IMR-90 (cell line): ENCODE measurements at regions not wholly inside any gene's neighbourhood (a gene's known extent, or its start where the extent isn't known, plus 50 kb on each side); places are given as distances from the start of the nearest gene placed in this dataset.

Experiments used
- ATAC-seq: fragments of 200-7000 bp; cut with Tn5 transposase; 2 replicates; pipeline ENCODE4 v1.9.1; 2020; ENCODE audit warnings: low read depth, mild to moderate bottlenecking, moderate library complexity
- BruUV-seq: library from RNA; stranded (reverse); fragments of 400-500 nt; replicated peaks from 2 replicates; lab custom pipeline; 2021; lab: Mats Ljungman, UMichigan
- CTCF ChIA-PET: fragments of 300-600 bp; formaldehyde crosslinking; extraction: SDS; loops from one replicate; lab custom pipeline; 2021; ENCODE audit warnings: antibody characterized with exemption; lab: Yijun Ruan, JAX
- POLR2A ChIA-PET: fragments of 300-600 bp; sonication (Branson Sonifier 250); formaldehyde crosslinking; loops from one replicate; lab custom pipeline; 2022; ENCODE audit warnings: antibody characterized with exemption; ENCODE audit not compliant: unreplicated experiment; lab: Charles Lee
- DNase-seq: peaks from one replicate; pipeline ENCODE4 v3.0.0; 2013
- H2AFZ ChIP-seq: replicated peaks from 2 replicates; pipeline ENCODE3; 2013; ENCODE audit warnings: low read length, mild to moderate bottlenecking; ENCODE audit not compliant: poor library complexity
- H2AK5ac ChIP-seq: 2 replicates; pipeline ENCODE4 v1.6.1; 2013; ENCODE audit warnings: low read depth, low read length, inconsistent platforms
- H2AK9ac ChIP-seq: replicated peaks from 2 replicates; pipeline ENCODE3; 2013; ENCODE audit warnings: mild to moderate bottlenecking, low read depth, low read length, moderate library complexity; ENCODE audit not compliant: poor library complexity
- H2BK120ac ChIP-seq: 2 replicates; pipeline ENCODE4 v1.6.1; 2013; ENCODE audit warnings: low read depth, low read length, inconsistent platforms
- H2BK15ac ChIP-seq: 3 replicates; pipeline ENCODE4 v1.6.1; 2013; ENCODE audit warnings: low read depth, low read length, inconsistent platforms
- H2BK20ac ChIP-seq: 2 replicates; pipeline ENCODE4 v1.6.1; 2013; ENCODE audit warnings: low read depth, mild to moderate bottlenecking, inconsistent platforms, low read length, moderate library complexity
- H2BK5ac ChIP-seq: 2 replicates; pipeline ENCODE4 v1.6.1; 2013; ENCODE audit warnings: mild to moderate bottlenecking, low read depth, low read length, inconsistent platforms; ENCODE audit not compliant: poor library complexity, severe bottlenecking
- H3K14ac ChIP-seq: replicated peaks from 2 replicates; pipeline ENCODE4 v1.6.1; 2013; ENCODE audit warnings: low read depth, low read length, inconsistent platforms
- H3K18ac ChIP-seq: 2 replicates; pipeline ENCODE4 v1.6.1; 2013; ENCODE audit warnings: low read depth, low read length, control low read depth
- H3K23ac ChIP-seq: 2 replicates; pipeline ENCODE4 v1.6.1; 2013; ENCODE audit warnings: low read depth, low read length, inconsistent platforms
- H3K27ac ChIP-seq: 2 replicates; pipeline ENCODE4 v1.5.1; 2013; ENCODE audit warnings: mild to moderate bottlenecking, control low read depth, low read length; ENCODE audit not compliant: insufficient read depth
- H3K27me3 ChIP-seq: 2 replicates; pipeline ENCODE4 v1.6.1; 2013; ENCODE audit warnings: low read length; ENCODE audit not compliant: control insufficient read depth, insufficient read depth
- H3K36me3 ChIP-seq: 2 replicates; pipeline ENCODE4 v1.6.1; 2013; ENCODE audit warnings: low read length, mixed read lengths; ENCODE audit not compliant: control insufficient read depth, insufficient read depth
- H3K4ac ChIP-seq: 2 replicates; pipeline ENCODE4 v1.6.1; 2013; ENCODE audit warnings: low read depth, low read length, inconsistent platforms
- H3K4me1 ChIP-seq: 2 replicates; pipeline ENCODE4 v1.6.1; 2013; ENCODE audit warnings: low read length, mixed read lengths; ENCODE audit not compliant: control insufficient read depth, insufficient read depth
- H3K4me2 ChIP-seq: 2 replicates; pipeline ENCODE4 v1.6.1; 2013; ENCODE audit warnings: low read depth, mild to moderate bottlenecking, control low read depth, low read length, moderate library complexity
- H3K4me3 ChIP-seq: 2 replicates; pipeline ENCODE4 v1.5.1; 2013; ENCODE audit warnings: low read depth, mild to moderate bottlenecking, control low read depth, low read length, moderate library complexity; ENCODE audit not compliant: insufficient read depth
- H3K56ac ChIP-seq: 2 replicates; pipeline ENCODE4 v1.6.1; 2013; ENCODE audit warnings: low read length, inconsistent platforms; ENCODE audit not compliant: insufficient read depth; ENCODE audit errors: extremely low read depth
- H3K79me1 ChIP-seq, 2 experiments: 2 replicates each; pipeline ENCODE4 v1.6.1; 2013; ENCODE audit warnings: low read length in 2 of 2, inconsistent platforms in 1 of 2, low read depth in 1 of 2
- H3K9ac ChIP-seq: 2 replicates; pipeline ENCODE4 v1.6.1; 2013; ENCODE audit warnings: low read depth, low read length, control low read depth
- H3K9me1 ChIP-seq: 2 replicates; pipeline ENCODE4 v1.6.1; 2013; ENCODE audit warnings: low read length, inconsistent platforms; ENCODE audit not compliant: insufficient read depth
- H3K9me3 ChIP-seq: 2 replicates; pipeline ENCODE4 v1.6.1; 2013; ENCODE audit warnings: low read length; ENCODE audit not compliant: control insufficient read depth, insufficient read depth
- H4K20me1 ChIP-seq: 2 replicates; pipeline ENCODE4 v1.6.1; 2013; ENCODE audit warnings: low read length, inconsistent platforms; ENCODE audit not compliant: insufficient read depth
- H4K5ac ChIP-seq: 2 replicates; pipeline ENCODE4 v1.6.1; 2013; ENCODE audit warnings: mild to moderate bottlenecking, low read depth, low read length, control low read depth
- H4K8ac ChIP-seq, 2 experiments: 2 replicates each; pipeline ENCODE4 v1.6.1; 2013; ENCODE audit warnings: low read depth in 2 of 2, low read length in 2 of 2, control low read depth in 1 of 2, inconsistent platforms in 1 of 2
- H4K91ac ChIP-seq: 2 replicates; pipeline ENCODE4 v1.6.1; 2013; ENCODE audit warnings: low read depth, low read length, inconsistent platforms; ENCODE audit not compliant: insufficient read depth
- CTCF ChIP-seq: conservative IDR thresholded peaks from 2 replicates; pipeline ENCODE4 v1.5.1; 2012; ENCODE audit warnings: mild to moderate bottlenecking, low read depth, low read length, improper control_type of control experiment
- WGBS, 2 experiments: methylation state at CpG; one replicate each; pipeline versions ENCODE4 v1.1.5 to v1.1.7; 2013; ENCODE audit warnings: missing lambda C conversion rate in 2 of 2; ENCODE audit not compliant: insufficient read length in 1 of 2; ENCODE audit errors: extremely low coverage in 2 of 2; 5-methylcytosine and 5-hydroxymethylcytosine counted together
- dilution Hi-C: fragments of 300-500 bp; cut with HindIII; formaldehyde crosslinking; loops from one replicate; pipeline ENCODE4 v1.14.3; 2018; ENCODE audit warnings: low sequenced_read_pairs; ENCODE audit not compliant: unreplicated experiment
- in situ Hi-C: fragments of 300-500 bp; cut with MboI; formaldehyde crosslinking; loops from 3 replicates; pipeline ENCODE4 v1.14.3; 2019; ENCODE audit warnings: low sequenced_read_pairs, inconsistent platforms, mixed read lengths
- intact Hi-C: fragments of 100-400 bp; cut with micrococcal nuclease; formaldehyde crosslinking; loops from 2 replicates; pipeline ENCODE4 v1.10.0; 2022

GRCh38 chr2:151095463-151095862, 166.2 kb downstream of the RBM43 start:
- Histone ChIP-seq H2BK120ac (no peak overlapping the region), H2BK20ac (no peak overlapping the region), H3K79me1 (no peaks in the 10 kb centered on the region), H3K23ac (no peak overlapping the region), H3K9me3 (no peaks in the 10 kb centered on the region), H4K20me1 (no peaks in the 10 kb centered on the region), H2AFZ (no peak overlapping the region), H4K5ac (no peak overlapping the region), H3K9ac (no peak overlapping the region), H4K91ac (no peak overlapping the region), H2AK5ac (no peak overlapping the region), H3K4ac (no peak overlapping the region), H2BK5ac (no peak overlapping the region), H3K27me3 (0 out of 2 replicates have a peak, but pooled peaks cover 2% of the 10 kb centered on the region), H3K27ac (no peak overlapping the region), H3K4me1 (no peaks in the 10 kb centered on the region), H2BK15ac (no peak overlapping the region), H3K4me2 (no peak overlapping the region), H3K4me3 (no peak overlapping the region), H3K56ac (no peak overlapping the region), H2AK9ac (no peak overlapping the region), H3K9me1 (no peaks in the 10 kb centered on the region), H3K14ac (no peak overlapping the region), H4K8ac (no peak overlapping the region), H3K18ac (no peak overlapping the region), H3K36me3 (no peaks in the 10 kb centered on the region)
- no peak for TF ChIP-seq CTCF
- intact Hi-C loops = no loop called here
- ChIA-PET POLR2A (no interaction called here), CTCF (no interaction called here)
- DNase-seq (no peak), ATAC-seq (no peak)
- 0% methylated on average over 1 of the region's 3 CpGs; no CpG with 5 or more reads in 1 of the 2 experiments for WGBS, 2 experiments
- dilution Hi-C loops = no loop called here
- in situ Hi-C loops = no loop called here
- no TSS peak for BruUV-seq
